ENCODE measurements at regions not wholly inside any gene's neighbourhood (a gene's known extent, or its start where the extent isn't known, plus 50 kb on each side); places are given as distances from the start of the nearest gene placed in this dataset.
A peak's percentile ranks its signal among the peaks of the same experiment; 100 is the strongest.
"Not testable (repeated sequence)": the region's sequence is repeated elsewhere in the genome, so short reads cannot be mapped to it uniquely, and the experiment has no call there.

- no peaks in the 10 kb centered on the region for H3K4me1 ChIP-seq (ENCODE audit: control insufficient read depth, insufficient read depth, low read length)
- H4K20me1 ChIP-seq (ENCODE audit: control insufficient read depth, insufficient read depth) = no peaks in the 10 kb centered on the region
- H3K27me3 ChIP-seq (replicated peaks in 1 of 2; ENCODE audit: control insufficient read depth in 2 of 2, insufficient read depth in 2 of 2, low read length in 1 of 2) = no peaks in the 10 kb centered on the region
- H3K9me3 ChIP-seq (replicated peaks; ENCODE audit: control insufficient read depth, insufficient read depth, low read length) = no peaks in the 10 kb centered on the region; the same call in 2 of the 3 replicates
- ChIA-PET RAD21 (ENCODE audit: unreplicated experiment) (no interaction called here), CTCF (no interaction called here), SMC1A (ENCODE audit: uncharacterized antibody, unreplicated experiment) (no interaction called here), POLR2A (no interaction called here)
- no peak overlapping the region for H3K9ac ChIP-seq (ENCODE audit: control insufficient read depth, insufficient read depth, low read length)
- in situ Hi-C loops (cut with MboI) = no loop called here
- H3K36me3 ChIP-seq (ENCODE audit: control insufficient read depth in 2 of 2, insufficient read depth in 2 of 2, low read length in 1 of 2) = no peaks in the 10 kb centered on the region
- DNase-seq (ENCODE audit: low read depth, low spot score) (no peak), FAIRE-seq (no peak), ATAC-seq (no peak)
- no peak for TF ChIP-seq SRF (IDR thresholded peaks at IDR 0.05; ENCODE audit: low read depth in 2 of 2, low read length in 2 of 2)
- TF ChIP-seq SPI1 (IDR thresholded peaks at IDR 0.05; ENCODE audit: borderline replicate concordance, insufficient read depth, low read depth, low read length) = peak; percentile 67; the same call in 1 of the 2 replicates
- H2AFZ ChIP-seq (ENCODE audit: control insufficient read depth, low read depth, low read length) = no peak overlapping the region
- BruUV-seq (replicated peaks) = no TSS peak
- H3K4me3 ChIP-seq = 0 out of 2 replicates have a peak overlapping the region, but pooled peaks have one; percentile 5
- no peak overlapping the region for H3K27ac ChIP-seq (ENCODE audit: control insufficient read depth, insufficient read depth)
- intact Hi-C loops (cut with micrococcal nuclease; ENCODE audit: unreplicated experiment) = no loop called here
- 23% methylated on average over 4 of the region's 4 CpGs for WGBS (ENCODE audit: insufficient coverage, insufficient replicate concordance, low lambda C conversion rate, missing lambda C conversion rate)
- no peak overlapping the region; the same call in 1 of the 2 replicates for H3K4me2 ChIP-seq (ENCODE audit: control insufficient read depth, insufficient read depth)
- no peaks in the 10 kb centered on the region for H3K79me2 ChIP-seq (ENCODE audit: control insufficient read depth, insufficient read depth, low read length)
These were observed 141.5 kb upstream of the ERG start for GRCh38 chr21:38639571-38640354.

GRCh38 chr21:38640355-38640742 is 142.1 kb upstream of the ERG start:
- CTCF ChIA-PET = not testable (repeated sequence)

More at GRCh38 chr21:38640355-38640742, 142.1 kb upstream of the ERG start:
- H3K4me2 ChIP-seq (ENCODE audit: control insufficient read depth, insufficient read depth); H4K20me1 ChIP-seq (ENCODE audit: control insufficient read depth, insufficient read depth); H3K4me1 ChIP-seq (ENCODE audit: control insufficient read depth, insufficient read depth, low read length); H3K36me3 ChIP-seq (ENCODE audit: control insufficient read depth in 2 of 2, insufficient read depth in 2 of 2, low read length in 1 of 2); ATAC-seq; H3K9me3 ChIP-seq (replicated peaks; ENCODE audit: control insufficient read depth, insufficient read depth, low read length); H3K4me3 ChIP-seq; DNase-seq (ENCODE audit: low read depth, low spot score); POLR2A ChIA-PET; H2AFZ ChIP-seq (ENCODE audit: control insufficient read depth, low read depth, low read length); H3K9ac ChIP-seq (ENCODE audit: control insufficient read depth, insufficient read depth, low read length); SMC1A ChIA-PET (ENCODE audit: uncharacterized antibody, unreplicated experiment); in situ Hi-C loops (cut with MboI); H3K27ac ChIP-seq (ENCODE audit: control insufficient read depth, insufficient read depth); FAIRE-seq; H3K27me3 ChIP-seq (replicated peaks in 1 of 2; ENCODE audit: control insufficient read depth in 2 of 2, insufficient read depth in 2 of 2, low read length in 1 of 2); RAD21 ChIA-PET (ENCODE audit: unreplicated experiment); H3K79me2 ChIP-seq (ENCODE audit: control insufficient read depth, insufficient read depth, low read length); BruUV-seq (replicated peaks); intact Hi-C loops (cut with micrococcal nuclease; ENCODE audit: unreplicated experiment): not testable (repeated sequence)
- 36% methylated on average over 5 of the region's 5 CpGs for WGBS (ENCODE audit: insufficient coverage, insufficient replicate concordance, low lambda C conversion rate, missing lambda C conversion rate)
